B cell (primary cell): ENCODE measurements at regions not wholly inside any gene's neighbourhood (a gene's known extent, or its start where the extent isn't known, plus 50 kb on each side); places are given as distances from the start of the nearest gene placed in this dataset.

Experiments used
- CTCF ChIP-seq: fragments of 200-600 bp; IDR thresholded peaks from one replicate; pipeline ENCODE4 v1.8.0; 2022; ENCODE audit warnings: antibody characterized with exemption, mild to moderate bottlenecking
- EZH2 ChIP-seq: IDR thresholded peaks from 2 replicates; pipeline ENCODE4 v1.6.1; 2012; ENCODE audit warnings: borderline replicate concordance, low read depth, mild to moderate bottlenecking, moderate library complexity, low read length; ENCODE audit not compliant: insufficient read depth, poor library complexity, severe bottlenecking

GRCh38 chr9:115482747-115483146 lies 364.8 kb upstream of the TNC start:
- TF ChIP-seq CTCF (no peak), EZH2 (no peak)
